ENCODE measurements at regions not wholly inside any gene's neighbourhood (a gene's known extent, or its start where the extent isn't known, plus 50 kb on each side); places are given as distances from the start of the nearest gene placed in this dataset.

GRCh38 chr5:93096561-93096960, 484.5 kb downstream of the NR2F1-AS1 start:
- DNase-seq, result no peak

GRCh38 chr5:93092349-93093105, 488.5 kb downstream of the NR2F1-AS1 start:
- no peak for DNase-seq

GRCh38 chr5:93090698-93091097, 490.3 kb downstream of the NR2F1-AS1 start:
- DNase-seq, result no peak

- DNase-seq, result no peak
Observed at GRCh38 chr5:93088592-93089389, 492.2 kb downstream of the NR2F1-AS1 start.

GRCh38 chr5:93087326-93087725, 493.7 kb downstream of the NR2F1-AS1 start:
- no peak for DNase-seq

GRCh38 chr5:93082981-93083380, 498.0 kb downstream of the NR2F1-AS1 start:
- no peak for DNase-seq

- no peak for DNase-seq
Observed at GRCh38 chr5:93079046-93079445, 502.0 kb downstream of the NR2F1-AS1 start.

- peak; percentile 61 for DNase-seq
Observed at GRCh38 chr5:93078082-93079038, 502.7 kb downstream of the NR2F1-AS1 start.

GRCh38 chr5:93076566-93076965, 504.5 kb downstream of the NR2F1-AS1 start:
- no peak for DNase-seq

GRCh38 chr5:93076096-93076495, 504.9 kb downstream of the NR2F1-AS1 start:
- no peak for DNase-seq

GRCh38 chr5:93073547-93073946, 507.5 kb downstream of the NR2F1-AS1 start:
- DNase-seq, result no peak

- no peak for DNase-seq
Observed at GRCh38 chr5:93072831-93073459, 508.1 kb downstream of the NR2F1-AS1 start.

GRCh38 chr5:93071710-93072109, 509.3 kb downstream of the NR2F1-AS1 start:
- DNase-seq, result no peak

GRCh38 chr5:93070938-93071337, 510.1 kb downstream of the NR2F1-AS1 start:
- no peak for DNase-seq

- no peak for DNase-seq
Observed at GRCh38 chr5:93069276-93069675, 511.7 kb downstream of the NR2F1-AS1 start.

GRCh38 chr5:93062548-93062947, 518.5 kb downstream of the NR2F1-AS1 start:
- DNase-seq, result no peak

- DNase-seq, result no peak
Observed at GRCh38 chr5:93058309-93058708, 522.7 kb downstream of the NR2F1-AS1 start.

- DNase-seq, result no peak
Observed at GRCh38 chr5:93057311-93057710, 523.7 kb downstream of the NR2F1-AS1 start.

- DNase-seq, result no peak
Observed at GRCh38 chr5:93055971-93056370, 525.0 kb downstream of the NR2F1-AS1 start.

GRCh38 chr5:93055561-93055960, 525.5 kb downstream of the NR2F1-AS1 start:
- no peak for DNase-seq

GRCh38 chr5:93054424-93055163, 526.4 kb downstream of the NR2F1-AS1 start:
- DNase-seq, result no peak

- DNase-seq, result no peak
Observed at GRCh38 chr5:93053825-93054224, 527.2 kb downstream of the NR2F1-AS1 start.

Data from right hindlimb (tissue), 1 donor.